Lower leg skin (tissue), 3 donors: ENCODE measurements at regions not wholly inside any gene's neighbourhood (a gene's known extent, or its start where the extent isn't known, plus 50 kb on each side); places are given as distances from the start of the nearest gene placed in this dataset.

Experiments
- POLR2A ChIP-seq, 2 donors: fragments of 450-650 bp; IDR thresholded peaks; one replicate each; pipeline ENCODE4 v1.6.1; 2016 to 2017; ENCODE audit warnings: antibody characterized with exemption in 2 of 2, mild to moderate bottlenecking in 1 of 2, moderate library complexity in 1 of 2
- TF ChIP-seq, protein P1 (sequence below), 3 donors: fragments of 450-650 bp; IDR thresholded peaks; one replicate each; pipeline ENCODE4 v1.5.1; 2016; ENCODE audit warnings: antibody characterized with exemption in 3 of 3, mild to moderate bottlenecking in 3 of 3, moderate library complexity in 2 of 3

DNA sequence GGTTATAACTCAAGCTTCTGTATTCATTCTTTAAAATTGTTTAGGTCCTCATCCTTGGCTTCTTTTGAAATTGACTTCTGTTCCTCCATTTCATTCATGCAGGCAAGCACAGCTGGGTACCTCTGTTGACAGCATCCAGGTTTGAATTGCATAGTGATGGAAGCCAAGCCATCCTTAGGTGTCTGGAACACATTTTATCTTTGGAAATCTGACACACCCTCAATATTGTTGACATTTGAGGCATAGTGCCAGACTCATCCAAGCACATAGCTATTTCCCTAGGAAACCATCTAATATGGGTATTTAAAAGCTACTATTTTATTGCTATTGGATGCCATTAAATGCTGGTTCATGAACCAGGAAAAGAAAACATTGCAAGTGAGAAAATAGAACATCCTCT is 142.1 kb upstream of the PTPRZ1 start:
- TF ChIP-seq, protein P1, sequence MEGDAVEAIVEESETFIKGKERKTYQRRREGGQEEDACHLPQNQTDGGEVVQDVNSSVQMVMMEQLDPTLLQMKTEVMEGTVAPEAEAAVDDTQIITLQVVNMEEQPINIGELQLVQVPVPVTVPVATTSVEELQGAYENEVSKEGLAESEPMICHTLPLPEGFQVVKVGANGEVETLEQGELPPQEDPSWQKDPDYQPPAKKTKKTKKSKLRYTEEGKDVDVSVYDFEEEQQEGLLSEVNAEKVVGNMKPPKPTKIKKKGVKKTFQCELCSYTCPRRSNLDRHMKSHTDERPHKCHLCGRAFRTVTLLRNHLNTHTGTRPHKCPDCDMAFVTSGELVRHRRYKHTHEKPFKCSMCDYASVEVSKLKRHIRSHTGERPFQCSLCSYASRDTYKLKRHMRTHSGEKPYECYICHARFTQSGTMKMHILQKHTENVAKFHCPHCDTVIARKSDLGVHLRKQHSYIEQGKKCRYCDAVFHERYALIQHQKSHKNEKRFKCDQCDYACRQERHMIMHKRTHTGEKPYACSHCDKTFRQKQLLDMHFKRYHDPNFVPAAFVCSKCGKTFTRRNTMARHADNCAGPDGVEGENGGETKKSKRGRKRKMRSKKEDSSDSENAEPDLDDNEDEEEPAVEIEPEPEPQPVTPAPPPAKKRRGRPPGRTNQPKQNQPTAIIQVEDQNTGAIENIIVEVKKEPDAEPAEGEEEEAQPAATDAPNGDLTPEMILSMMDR (IDR thresholded peaks at IDR 0.05), result no peak
- TF ChIP-seq POLR2A (IDR thresholded peaks at IDR 0.05), result no peak
